NCI-H82 treated with DMSO at 0.1 percent for 48 hours (cell line): ENCODE measurements at regions not wholly inside any gene's neighbourhood (a gene's known extent, or its start where the extent isn't known, plus 50 kb on each side); places are given as distances from the start of the nearest gene placed in this dataset.

ENCODE experiments used
- DNase-seq: peaks from one replicate; lab custom pipeline; 2025; ENCODE audit not compliant: unreplicated experiment; lab: John Stamatoyannopoulos, UW

GRCh38 chr11:116643521-116643920, 129.3 kb downstream of the BUD13 start:
- no peak for DNase-seq

DNA sequence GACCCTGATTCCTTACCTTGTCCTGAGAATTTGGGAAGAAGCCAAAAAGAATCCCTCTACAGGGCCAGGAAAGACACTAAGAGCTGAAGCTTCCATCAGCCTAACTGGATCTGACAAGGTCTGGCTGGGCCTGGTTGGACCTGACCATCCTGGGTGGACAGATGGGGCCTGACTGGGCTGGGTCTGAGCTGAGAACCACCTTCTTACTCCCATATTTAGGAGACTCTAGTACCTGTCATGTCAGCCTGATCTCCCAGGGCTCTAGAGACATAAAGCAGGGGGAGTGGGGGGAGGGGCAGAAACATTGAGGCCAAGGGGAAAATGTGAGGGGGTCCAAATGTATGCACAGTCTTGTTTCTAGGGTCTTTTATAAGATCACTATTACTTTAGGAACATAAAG, 129.9 kb downstream of the BUD13 start:
- no peak for DNase-seq

DNA sequence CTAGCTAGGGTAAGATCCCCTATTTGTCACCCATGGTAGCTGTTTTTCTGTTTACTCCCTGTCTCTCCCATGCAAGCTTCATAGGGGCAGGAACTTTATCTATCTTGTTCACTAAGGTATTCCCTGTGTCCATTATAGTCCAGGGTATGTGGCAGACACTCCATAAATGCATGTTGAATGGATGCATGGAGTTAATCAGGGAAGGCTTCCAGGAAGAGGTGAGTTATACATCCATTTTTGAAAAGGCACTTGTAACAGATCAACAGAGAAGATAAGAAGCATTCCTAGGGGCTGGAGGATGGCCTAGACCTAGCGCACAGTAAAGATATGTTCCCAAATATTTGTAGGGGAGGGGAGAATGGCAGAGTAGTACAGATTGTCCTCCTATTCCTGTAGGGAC, 130.3 kb downstream of the BUD13 start:
- DNase-seq: no peak

GRCh38 chr11:116641561-116642045, 131.2 kb downstream of the BUD13 start:
- DNase-seq: peak; percentile 7

DNA sequence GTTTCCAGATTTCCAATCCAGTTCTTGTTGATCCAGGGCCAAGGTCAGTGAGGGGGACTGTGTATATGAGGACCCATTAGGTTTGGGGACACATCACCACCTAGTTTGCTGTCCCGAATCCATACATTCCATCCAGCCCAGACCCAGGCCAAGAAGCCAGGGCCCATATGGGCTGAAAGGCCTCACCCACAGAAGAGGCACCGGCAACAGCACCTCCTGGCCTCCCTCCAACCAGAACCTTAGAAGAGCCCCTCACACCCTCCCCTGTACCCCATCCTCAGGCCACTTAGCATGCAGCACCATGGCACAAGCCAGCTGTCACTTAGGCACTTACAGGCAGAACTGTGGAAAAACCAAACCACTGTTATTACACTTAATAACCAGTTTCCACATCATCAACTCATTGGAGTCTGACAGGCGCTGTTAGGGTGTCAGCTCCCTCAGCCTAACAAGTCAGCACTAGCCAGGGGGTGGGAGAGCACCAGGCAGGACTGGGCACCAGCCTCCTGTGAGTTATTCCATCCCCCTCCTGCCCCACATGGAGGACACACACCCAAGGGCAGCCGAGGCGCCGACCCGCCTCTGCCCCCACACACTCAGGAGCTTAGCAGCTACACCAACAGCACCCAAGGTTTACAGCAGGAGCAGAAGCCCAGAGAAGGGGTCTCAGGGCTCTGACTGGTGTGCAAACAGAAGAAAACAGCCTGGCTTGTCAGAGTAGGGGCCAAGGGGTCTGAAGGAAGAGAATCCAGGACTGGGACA, 132.0 kb downstream of the BUD13 start:
- DNase-seq: no peak

- DNase-seq: no peak
These were observed 134.3 kb downstream of the BUD13 start for GRCh38 chr11:116638463-116638862.

DNA sequence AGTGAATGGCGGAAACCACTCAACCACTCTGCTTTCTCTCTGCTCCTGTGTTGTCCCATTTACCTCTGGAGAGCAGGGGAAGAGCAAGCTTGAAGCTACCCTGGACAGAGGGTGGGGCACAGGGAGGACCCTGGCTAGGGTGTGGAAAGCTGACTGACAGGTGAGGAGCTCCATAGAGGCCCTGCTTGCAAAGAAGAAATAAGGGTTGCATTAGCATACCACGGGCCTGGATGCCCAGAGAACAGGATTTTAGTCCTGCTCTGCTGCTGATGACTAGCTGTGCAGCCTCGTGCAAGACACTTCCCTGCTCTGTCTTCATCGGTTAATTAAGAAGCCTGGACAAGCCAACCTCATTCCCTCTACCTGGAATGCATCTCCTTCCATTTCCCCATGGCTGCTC, 135.0 kb downstream of the BUD13 start:
- no peak for DNase-seq

DNA sequence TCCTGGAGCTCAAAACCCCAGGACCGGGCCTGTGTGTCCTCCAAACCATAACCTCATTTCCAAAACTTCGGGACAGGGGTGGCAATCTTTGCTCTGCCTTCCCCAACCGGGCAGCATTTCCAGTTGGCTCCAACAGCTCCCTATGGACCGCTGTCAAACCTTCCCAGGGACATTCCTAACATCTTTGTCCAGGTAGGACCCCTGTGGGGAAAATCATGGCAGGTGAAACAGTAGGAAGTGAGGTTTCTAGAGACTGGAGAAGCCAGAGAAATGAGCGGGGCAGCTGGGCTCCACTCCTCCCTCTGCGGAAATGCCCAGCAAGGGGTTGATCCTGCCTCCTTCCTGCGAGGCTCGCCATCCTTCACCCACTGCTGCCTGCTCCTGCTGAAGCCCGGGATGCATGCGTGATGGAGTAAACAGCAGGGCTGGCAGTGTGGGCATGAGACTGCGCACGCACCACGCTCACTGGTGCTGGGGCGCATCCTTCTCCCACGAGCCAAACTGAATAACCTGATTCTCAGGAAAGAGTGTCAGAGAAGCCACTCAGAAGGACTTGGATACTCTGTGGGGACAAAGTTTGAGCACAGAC, 136.4 kb downstream of the BUD13 start:
- no peak for DNase-seq

- DNase-seq: no peak
These were observed 141.6 kb downstream of the BUD13 start for GRCh38 chr11:116631201-116631600.

DNA sequence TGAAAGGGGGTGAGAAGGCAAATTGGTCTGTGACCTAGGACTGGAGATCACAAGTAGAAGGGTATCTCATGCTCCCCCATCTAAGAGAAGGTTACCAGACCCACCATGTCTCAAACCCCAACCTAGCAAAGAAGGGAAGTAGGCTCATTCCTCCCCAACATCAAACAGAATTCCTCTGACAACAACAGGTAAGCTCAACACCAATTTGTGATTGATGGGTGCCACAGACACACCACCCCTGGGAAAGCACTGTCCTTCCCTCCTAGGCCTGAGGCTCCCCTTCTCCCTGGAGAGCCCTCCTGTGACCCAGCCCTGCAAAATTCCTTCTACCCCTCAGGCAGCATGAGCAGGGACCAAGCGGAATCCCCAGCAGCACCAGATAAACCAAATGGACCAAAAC, 154.3 kb downstream of the BUD13 start:
- DNase-seq: no peak

DNA sequence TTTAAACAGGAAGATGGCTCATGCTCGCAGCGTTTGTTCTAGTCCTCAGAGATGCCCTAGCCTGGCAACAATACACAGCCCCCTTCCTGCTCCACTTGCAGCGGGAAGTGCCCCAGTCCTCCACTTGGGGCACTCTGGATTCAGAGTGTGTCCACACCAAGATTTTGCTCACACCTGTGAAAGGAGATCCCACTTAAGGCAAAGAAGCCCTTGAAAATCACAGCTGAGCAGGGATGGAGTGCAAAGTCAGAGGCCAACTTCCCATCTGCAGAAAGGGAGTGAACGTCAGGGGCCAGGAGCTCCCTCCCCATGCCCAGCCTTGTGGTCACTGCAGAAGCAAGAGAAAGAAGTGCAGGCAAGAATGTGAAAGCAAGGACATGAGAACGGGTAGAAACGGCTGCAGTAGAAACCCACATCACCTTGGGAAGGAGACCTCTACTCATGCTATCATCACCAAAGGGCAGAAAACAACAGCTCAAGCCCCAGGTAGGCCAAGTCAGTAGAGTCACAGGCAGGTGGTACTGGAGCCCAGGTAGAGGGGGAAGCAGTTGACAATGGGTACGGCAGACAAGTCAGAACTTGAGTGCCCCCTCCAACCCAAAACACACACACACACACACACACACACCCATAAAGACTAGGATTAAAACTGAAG, 157.4 kb downstream of the BUD13 start:
- no peak for DNase-seq

GRCh38 chr11:116614306-116615210, 158.2 kb downstream of the BUD13 start:
- no peak for DNase-seq

DNA sequence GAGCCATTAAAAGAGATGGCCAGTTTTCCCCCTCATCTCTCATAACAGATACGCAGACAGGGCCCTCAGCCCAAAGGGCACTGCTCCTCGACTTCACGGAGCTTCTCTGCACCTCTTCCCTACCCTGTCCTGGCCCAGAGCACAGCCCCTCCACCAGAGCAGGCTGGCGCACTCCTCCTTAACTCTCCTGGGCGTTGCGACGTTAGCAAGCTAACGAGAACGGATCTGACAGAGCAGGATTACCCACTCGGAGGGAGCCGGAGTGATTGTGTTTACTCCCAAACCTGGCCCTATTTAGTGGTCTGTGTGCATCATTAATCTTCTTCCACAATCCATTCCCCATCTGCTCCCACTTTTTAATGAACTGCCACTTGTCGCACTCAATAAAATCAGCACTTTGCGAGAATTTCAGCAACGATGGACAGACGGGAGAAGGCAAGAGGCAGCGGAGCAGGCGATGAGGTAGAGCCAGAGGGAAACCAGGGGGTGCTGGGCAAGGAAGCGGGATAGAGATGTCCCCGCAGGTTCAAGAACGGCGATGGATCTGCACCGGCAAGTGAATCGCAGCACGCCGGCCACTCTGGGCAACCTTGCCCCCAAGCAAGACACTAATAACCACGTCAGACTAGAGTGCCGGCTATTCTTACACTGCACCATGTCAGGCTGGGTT, 159.4 kb downstream of the BUD13 start:
- DNase-seq: peak; percentile 71

- DNase-seq: no peak
These were observed 160.7 kb downstream of the BUD13 start for GRCh38 chr11:116611998-116612620.

- DNase-seq: no peak
These were observed 162.6 kb downstream of the BUD13 start for GRCh38 chr11:116610190-116610589.

DNA sequence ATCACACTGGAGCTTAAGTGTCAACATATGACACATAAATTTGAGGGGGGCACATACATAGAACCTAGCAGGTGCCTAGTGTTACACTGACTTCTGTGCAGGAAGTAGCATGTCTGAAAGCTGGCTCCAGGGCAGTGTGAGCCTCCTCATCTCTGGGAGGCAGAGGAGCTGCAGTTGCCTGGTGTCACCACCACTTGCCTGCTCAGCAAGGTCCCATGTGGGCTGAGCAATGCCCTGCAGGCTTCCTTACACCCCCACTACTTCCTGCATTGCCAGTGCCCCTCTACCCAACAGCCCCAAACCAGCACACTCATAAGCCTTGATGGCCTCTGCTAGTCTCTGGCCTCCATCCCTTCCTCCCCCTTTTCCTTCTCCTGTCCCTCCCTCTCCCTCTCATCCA, 165.8 kb downstream of the BUD13 start:
- DNase-seq: no peak

DNA sequence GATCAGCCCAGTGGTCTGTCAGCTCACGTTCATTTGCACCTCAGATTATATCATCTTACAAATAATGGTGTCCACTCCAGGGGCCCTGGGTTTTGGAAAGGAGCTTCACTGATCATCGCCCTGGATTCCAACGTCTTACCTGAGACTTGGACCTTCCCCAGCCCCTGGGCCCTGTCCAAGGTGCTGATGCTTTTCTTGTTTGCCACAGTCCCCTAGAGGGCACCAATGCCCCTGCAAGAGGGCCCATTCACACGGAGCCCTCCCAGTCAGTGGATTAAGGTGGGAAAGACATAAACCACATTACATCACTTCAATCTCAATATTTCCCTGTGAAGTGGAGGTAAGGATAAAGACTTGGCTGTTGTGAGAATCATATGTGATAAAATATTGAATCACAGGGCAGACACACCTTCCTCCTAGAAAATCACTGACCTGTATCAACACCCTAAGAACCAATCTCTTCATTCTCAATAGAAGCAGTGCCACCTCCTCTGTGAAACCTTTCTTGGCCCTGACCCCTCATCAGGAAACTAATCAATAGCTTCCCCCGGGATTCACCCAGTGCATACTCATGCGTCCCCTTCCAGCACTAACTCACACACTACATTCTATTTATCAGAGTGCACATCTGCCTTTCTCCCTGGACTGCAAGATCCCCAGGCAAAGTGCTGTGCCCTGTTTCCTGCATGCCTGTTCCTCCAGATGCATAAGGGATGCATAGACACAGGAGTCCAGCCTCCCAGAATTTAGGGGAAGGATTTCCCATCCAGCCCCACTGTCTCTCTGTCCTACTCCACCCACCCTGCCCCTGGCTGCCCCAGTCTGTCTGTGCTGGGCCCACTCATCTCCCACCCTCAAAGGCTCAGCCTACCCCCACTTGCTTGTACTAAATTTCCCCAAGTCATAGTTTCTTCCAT, 167.0 kb downstream of the BUD13 start:
- DNase-seq: no peak

GRCh38 chr11:116603728-116604323, 169.0 kb downstream of the BUD13 start:
- no peak for DNase-seq

GRCh38 chr11:116602637-116602942, 170.2 kb downstream of the BUD13 start:
- peak; percentile 18 for DNase-seq
